Fibroblast of mammary gland (primary cell): ENCODE measurements at regions not wholly inside any gene's neighbourhood (a gene's known extent, or its start where the extent isn't known, plus 50 kb on each side); places are given as distances from the start of the nearest gene placed in this dataset.

Experiments
- DNase-seq: peaks from one replicate; pipeline ENCODE4 v3.0.0-alpha.2; 2010; ENCODE audit warnings: low read depth
- H3K4me3 ChIP-seq: 2 replicates; pipeline ENCODE4 v1.5.1; 2011; ENCODE audit warnings: low read depth, mild to moderate bottlenecking, low read length, moderate library complexity; ENCODE audit not compliant: control insufficient read depth
- TF ChIP-seq, protein P1 (sequence below): conservative IDR thresholded peaks from 2 replicates; pipeline ENCODE4 v1.5.1; 2011; ENCODE audit warnings: low read depth, low read length, inconsistent platforms; ENCODE audit not compliant: control insufficient read depth, insufficient read depth

DNA sequence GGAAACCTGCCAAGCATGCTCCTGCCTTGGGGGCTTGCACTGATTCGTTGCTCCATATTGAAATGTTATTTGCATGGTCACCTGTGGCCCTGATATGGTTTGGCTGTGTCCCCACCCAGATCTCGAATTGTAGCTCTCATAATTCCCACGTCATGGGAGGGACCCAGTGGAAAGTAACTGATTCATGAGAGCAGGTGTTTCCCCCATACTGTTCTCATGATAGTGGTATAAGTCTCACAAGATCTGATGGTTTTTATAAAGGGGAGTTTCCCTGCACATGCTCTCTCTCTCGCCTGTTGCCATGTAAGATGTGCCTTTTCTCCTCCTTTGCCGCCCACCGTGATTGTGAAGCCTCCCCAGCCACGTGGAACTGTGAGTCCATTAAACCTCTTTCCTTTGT lies 402.4 kb downstream of the ETS1 start:
- no peak overlapping the region for H3K4me3 ChIP-seq
- no peak for DNase-seq
- TF ChIP-seq, protein P1, sequence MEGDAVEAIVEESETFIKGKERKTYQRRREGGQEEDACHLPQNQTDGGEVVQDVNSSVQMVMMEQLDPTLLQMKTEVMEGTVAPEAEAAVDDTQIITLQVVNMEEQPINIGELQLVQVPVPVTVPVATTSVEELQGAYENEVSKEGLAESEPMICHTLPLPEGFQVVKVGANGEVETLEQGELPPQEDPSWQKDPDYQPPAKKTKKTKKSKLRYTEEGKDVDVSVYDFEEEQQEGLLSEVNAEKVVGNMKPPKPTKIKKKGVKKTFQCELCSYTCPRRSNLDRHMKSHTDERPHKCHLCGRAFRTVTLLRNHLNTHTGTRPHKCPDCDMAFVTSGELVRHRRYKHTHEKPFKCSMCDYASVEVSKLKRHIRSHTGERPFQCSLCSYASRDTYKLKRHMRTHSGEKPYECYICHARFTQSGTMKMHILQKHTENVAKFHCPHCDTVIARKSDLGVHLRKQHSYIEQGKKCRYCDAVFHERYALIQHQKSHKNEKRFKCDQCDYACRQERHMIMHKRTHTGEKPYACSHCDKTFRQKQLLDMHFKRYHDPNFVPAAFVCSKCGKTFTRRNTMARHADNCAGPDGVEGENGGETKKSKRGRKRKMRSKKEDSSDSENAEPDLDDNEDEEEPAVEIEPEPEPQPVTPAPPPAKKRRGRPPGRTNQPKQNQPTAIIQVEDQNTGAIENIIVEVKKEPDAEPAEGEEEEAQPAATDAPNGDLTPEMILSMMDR: no peak

DNA sequence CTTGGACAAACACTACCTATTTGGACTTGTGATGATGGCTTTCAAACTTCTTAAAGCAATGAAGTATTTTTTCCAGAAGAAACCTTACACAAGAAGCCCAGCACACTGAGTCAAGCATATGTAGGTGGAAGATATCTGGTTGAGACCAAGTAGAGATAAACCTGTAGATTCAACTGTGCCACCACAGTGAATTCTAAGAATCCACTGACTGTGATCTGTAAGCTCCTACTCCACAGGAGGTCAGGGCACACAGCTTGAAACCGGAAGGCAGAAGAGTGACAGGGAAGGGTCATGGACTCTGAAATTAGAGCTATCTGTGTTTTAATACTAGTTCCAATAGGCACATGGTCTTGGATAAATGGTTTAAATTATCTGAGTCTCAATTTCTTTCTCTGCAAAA lies 404.5 kb downstream of the ETS1 start:
- no peak overlapping the region for H3K4me3 ChIP-seq
- DNase-seq: no peak
- TF ChIP-seq, protein P1: no peak

DNA sequence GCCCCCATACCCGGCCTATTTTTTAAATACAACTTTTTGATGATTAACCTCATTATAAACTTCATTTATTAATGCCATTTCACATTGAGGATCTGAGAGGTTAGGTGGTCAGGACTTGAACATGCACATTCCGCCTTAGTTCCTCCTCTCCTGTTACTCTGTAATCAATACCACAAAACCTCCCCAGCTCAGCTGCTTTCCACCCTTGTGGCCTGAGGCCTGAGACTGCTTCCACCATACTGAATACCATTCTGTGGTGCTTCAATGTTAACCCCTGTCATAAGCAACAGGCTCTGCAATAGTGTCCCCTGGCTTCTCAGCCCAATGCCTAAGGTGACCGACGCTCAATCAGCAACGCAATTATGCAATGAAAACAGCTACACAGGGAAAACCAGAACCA lies 405.4 kb downstream of the ETS1 start:
- H3K4me3 ChIP-seq: no peak overlapping the region
- TF ChIP-seq, protein P1: no peak
- no peak for DNase-seq

DNA sequence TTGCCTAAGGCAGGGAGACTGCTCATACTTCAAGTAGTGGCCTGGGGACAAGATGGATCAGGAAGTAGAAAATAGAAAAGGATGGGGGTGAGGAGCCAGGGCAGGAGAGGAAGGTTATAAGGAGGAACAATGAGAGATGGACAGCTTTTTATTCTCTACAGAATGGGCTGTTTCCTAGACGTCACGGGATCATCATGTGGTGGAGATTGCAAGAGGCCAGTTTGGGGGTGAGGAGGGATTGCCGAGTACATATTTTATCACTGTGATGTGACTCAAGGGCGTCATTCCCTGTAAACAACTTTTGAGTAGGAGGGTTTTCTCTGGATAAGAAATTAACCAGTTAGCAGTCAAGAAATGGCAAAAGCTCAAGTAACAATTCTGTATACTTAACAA lies 406.3 kb downstream of the ETS1 start:
- TF ChIP-seq, protein P1: no peak
- DNase-seq: peak; percentile 66

DNA sequence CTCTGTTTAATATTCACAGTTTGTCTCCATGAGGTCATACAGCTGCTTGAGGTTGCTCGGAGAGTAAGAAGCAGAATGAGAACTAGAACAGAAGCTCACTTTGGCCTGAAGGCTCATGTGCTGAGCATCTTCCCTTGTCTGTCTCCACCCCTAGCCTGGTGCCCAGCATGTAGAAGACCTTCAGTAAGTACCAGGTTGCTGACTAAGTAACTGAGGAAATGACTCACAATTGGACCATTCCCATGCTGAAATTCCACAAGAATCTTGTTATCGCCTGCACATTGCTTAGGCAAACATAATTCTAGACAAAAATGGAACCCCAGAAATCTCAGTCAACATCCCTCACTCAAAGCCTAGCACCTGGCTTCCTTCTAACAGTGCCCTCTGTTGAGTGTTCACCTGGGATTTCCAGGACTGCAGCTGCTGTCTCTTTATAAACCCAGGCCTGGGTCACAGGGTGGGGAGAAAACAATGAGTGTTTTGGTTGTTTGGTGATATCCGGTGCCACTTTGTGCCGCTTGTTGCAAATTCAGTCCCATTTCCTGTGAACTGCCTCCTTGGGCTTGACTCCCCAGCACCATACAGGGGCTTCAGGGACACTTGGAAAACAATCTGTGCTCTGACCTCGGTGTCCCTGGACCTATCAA lies 406.8 kb downstream of the ETS1 start:
- H3K4me3 ChIP-seq: no peak overlapping the region
- DNase-seq: peak; percentile 92
- TF ChIP-seq, protein P1: no peak

More for the DNA sequence above, 406.3 kb downstream of the ETS1 start:
- no peak overlapping the region for H3K4me3 ChIP-seq

DNA sequence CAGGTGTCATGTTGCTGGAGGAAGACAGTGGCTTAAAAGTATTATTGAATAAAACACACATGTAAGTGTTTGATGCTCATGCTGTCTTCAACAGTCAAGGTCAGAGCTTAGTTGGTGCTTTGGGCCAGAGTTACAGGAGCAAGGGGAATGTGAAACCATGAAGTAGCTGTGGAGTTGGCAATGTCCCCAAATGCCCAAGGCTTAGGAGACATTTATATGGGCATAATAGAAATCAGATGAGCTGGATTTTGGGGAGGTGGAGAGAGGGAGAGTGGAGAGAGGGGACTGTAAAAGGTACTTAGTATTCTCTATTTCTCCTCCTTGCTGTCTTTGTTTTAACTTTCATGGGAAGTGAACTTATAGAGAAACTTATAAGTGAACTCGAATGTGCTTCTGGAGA lies 407.8 kb downstream of the ETS1 start:
- no peak overlapping the region for H3K4me3 ChIP-seq
- DNase-seq: no peak
- TF ChIP-seq, protein P1: no peak

DNA sequence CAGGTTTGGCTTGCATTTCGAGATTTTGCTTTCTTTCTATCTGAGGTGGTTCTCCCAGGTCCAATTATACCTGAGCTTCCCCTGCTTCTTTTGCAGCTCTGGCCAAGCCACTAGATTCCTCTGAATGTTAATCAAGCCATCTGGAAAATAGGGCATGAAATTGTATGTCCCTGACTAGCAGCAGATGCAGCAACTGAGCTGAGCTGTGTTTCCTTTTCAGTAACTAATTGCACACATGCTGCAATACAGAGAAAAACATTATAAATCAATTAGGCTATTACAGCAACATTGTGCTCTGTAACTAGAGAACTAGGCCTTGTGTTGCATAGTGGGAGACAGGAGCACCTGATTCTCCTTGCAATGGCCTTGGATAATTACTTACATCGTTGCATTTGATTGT lies 408.3 kb downstream of the ETS1 start:
- DNase-seq: peak; percentile 51
- H3K4me3 ChIP-seq: no peak overlapping the region
- TF ChIP-seq, protein P1: no peak
